ENCODE measurements at regions not wholly inside any gene's neighbourhood (a gene's known extent, or its start where the extent isn't known, plus 50 kb on each side); places are given as distances from the start of the nearest gene placed in this dataset.

DNA sequence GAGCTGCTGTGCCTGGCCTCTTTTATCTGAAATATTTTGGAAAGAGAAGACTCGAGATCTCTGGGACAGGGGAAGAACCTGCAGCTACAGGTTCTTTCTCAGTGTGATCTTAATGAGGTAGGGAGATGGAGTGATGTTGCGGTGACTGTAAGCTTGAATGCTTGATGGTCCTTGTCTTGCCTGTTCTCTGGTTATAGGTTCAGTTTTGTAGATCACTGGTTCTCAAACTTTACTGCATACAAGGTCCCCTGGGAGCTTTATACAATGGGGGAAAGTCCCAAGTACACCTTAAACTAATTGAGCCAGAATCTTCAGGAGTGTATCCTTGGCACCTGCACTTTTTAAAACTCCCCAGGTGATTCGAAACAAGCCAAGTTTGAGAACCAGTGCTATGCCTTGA, 136.7 kb upstream of the CXCR4 start:
- TF ChIP-seq NFRKB (IDR thresholded peaks at IDR 0.05), result no peak
- TF ChIP-seq ZNF384 (IDR thresholded peaks at IDR 0.05), result no peak
- no peak for TF ChIP-seq FOXA1 (IDR thresholded peaks at IDR 0.05)
- no peak for TF ChIP-seq HDGF (IDR thresholded peaks at IDR 0.05; ENCODE audit: borderline replicate concordance)
- no peak for TF ChIP-seq BHLHE40 (IDR thresholded peaks at IDR 0.05; ENCODE audit: borderline replicate concordance)
- no peak for TF ChIP-seq FOXM1 (IDR thresholded peaks at IDR 0.05; ENCODE audit: borderline replicate concordance)
- TF ChIP-seq, protein P1, sequence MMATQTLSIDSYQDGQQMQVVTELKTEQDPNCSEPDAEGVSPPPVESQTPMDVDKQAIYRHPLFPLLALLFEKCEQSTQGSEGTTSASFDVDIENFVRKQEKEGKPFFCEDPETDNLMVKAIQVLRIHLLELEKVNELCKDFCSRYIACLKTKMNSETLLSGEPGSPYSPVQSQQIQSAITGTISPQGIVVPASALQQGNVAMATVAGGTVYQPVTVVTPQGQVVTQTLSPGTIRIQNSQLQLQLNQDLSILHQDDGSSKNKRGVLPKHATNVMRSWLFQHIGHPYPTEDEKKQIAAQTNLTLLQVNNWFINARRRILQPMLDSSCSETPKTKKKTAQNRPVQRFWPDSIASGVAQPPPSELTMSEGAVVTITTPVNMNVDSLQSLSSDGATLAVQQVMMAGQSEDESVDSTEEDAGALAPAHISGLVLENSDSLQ (IDR thresholded peaks at IDR 0.05), result no peak
- no peak for TF ChIP-seq ELF4 (IDR thresholded peaks at IDR 0.05)

Measured in HEK293T (cell line).